CD8-positive, alpha-beta memory T cell (primary cell): ENCODE measurements at regions not wholly inside any gene's neighbourhood (a gene's known extent, or its start where the extent isn't known, plus 50 kb on each side); places are given as distances from the start of the nearest gene placed in this dataset.

Source experiments
- CTCF ChIA-PET: fragments of 350-600 bp; sonication (Branson Sonifier 250); formaldehyde crosslinking; loops from one replicate; lab custom pipeline; 2021; ENCODE audit warnings: antibody characterized with exemption; lab: Charles Lee
- POLR2A ChIA-PET: fragments of 350-600 bp; sonication (Branson Sonifier 250); formaldehyde crosslinking; loops from one replicate; lab custom pipeline; 2021; ENCODE audit warnings: antibody characterized with exemption; lab: Charles Lee
- DNase-seq, 5 donors: peaks; one replicate each; pipeline versions ENCODE4 v3.0.0 to v3.0.0-alpha.2; 2020 to 2022; ENCODE audit warnings: mixed read lengths in 1 of 5
- H3K27ac ChIP-seq: one replicate; pipeline ENCODE4 v1.7.0; 2013; ENCODE audit warnings: low read depth, mild to moderate bottlenecking, low read length, moderate library complexity
- H3K27me3 ChIP-seq: 2 replicates; pipeline ENCODE4 v1.7.0; 2013; ENCODE audit warnings: low read length, mild to moderate bottlenecking; ENCODE audit not compliant: insufficient read depth, poor library complexity, severe bottlenecking
- H3K36me3 ChIP-seq: 2 replicates; pipeline ENCODE4 v1.7.0; 2013; ENCODE audit warnings: mild to moderate bottlenecking, low read length, moderate library complexity; ENCODE audit not compliant: insufficient read depth
- H3K4me1 ChIP-seq: 2 replicates; pipeline ENCODE4 v1.7.0; 2013; ENCODE audit warnings: mild to moderate bottlenecking, low read length, moderate library complexity; ENCODE audit not compliant: insufficient read depth
- H3K4me3 ChIP-seq: 2 replicates; pipeline ENCODE4 v1.7.0; 2013; ENCODE audit warnings: mild to moderate bottlenecking, low read length
- H3K9me3 ChIP-seq: 2 replicates; pipeline ENCODE4 v1.7.0; 2013; ENCODE audit warnings: mild to moderate bottlenecking, low read length
- H3K27ac Mint-ChIP-seq, 8 donors: one replicate each; pipeline ENCODE4 v1.8.0; 2020 to 2021; ENCODE audit warnings: mixed read lengths in 8 of 8, mild to moderate bottlenecking in 6 of 8, inconsistent platforms in 3 of 8, moderate library complexity in 3 of 8
- H3K27me3 Mint-ChIP-seq, 2 donors: one replicate each; pipeline ENCODE4 v1.8.0; 2020 to 2021; ENCODE audit warnings: mixed read lengths in 2 of 2, mild to moderate bottlenecking in 1 of 2, moderate library complexity in 1 of 2
- H3K36me3 Mint-ChIP-seq, 3 donors: one replicate each; pipeline ENCODE4 v1.8.0; 2020 to 2021; ENCODE audit warnings: mixed read lengths in 3 of 3, inconsistent platforms in 1 of 3, mild to moderate bottlenecking in 1 of 3
- H3K4me1 Mint-ChIP-seq, 3 donors: one replicate each; pipeline ENCODE4 v1.8.0; 2020 to 2021; ENCODE audit warnings: mixed read lengths in 3 of 3, inconsistent platforms in 1 of 3, mild to moderate bottlenecking in 1 of 3
- H3K4me3 Mint-ChIP-seq, 7 donors: one replicate each; pipeline ENCODE4 v1.8.0; 2020 to 2021; ENCODE audit warnings: mixed read lengths in 7 of 7, mild to moderate bottlenecking in 6 of 7, moderate library complexity in 4 of 7, inconsistent platforms in 2 of 7
- H3K9me3 Mint-ChIP-seq, 5 donors: one replicate each; pipeline ENCODE4 v1.8.0; 2020 to 2022; ENCODE audit warnings: mixed read lengths in 5 of 5, mild to moderate bottlenecking in 3 of 5, moderate library complexity in 2 of 5, inconsistent platforms in 1 of 5

DNA sequence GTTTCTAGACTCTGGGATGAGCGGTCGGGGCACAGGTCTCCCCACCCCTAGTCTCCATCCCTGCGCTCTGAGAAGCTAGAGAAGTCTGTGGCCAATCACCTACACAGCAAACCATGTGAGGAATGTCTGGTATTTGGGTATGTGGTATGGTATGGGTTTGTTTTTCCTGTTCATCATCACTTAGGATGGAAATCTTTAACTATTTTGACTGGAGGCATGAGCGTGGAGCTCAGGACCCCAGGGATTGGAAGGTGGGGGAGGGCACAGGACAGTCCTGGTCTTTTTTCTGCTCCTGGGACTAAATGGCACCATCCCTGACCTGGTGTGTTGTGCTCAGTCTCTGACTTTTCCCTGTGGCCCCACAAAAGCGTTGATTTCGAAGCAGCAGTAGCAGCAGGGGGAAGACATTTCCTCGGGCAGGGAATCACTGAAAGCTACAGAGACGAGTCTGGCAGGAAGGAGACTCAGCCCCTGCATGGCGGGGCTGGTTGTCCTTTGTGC lies 191.7 kb upstream of the TPM1 start:
- no peak overlapping the region for H3K27ac ChIP-seq
- H3K4me1 ChIP-seq, result no peaks in the 10 kb centered on the region
- H3K4me3 Mint-ChIP-seq, result no peak overlapping the region
- DNase-seq, result no peak
- H3K4me1 Mint-ChIP-seq, result no peaks in the 10 kb centered on the region
- ChIA-PET CTCF (no interaction called here), POLR2A (no interaction called here)
- H3K36me3 Mint-ChIP-seq, result no peaks in the 10 kb centered on the region
- H3K36me3 ChIP-seq, result no peaks in the 10 kb centered on the region
- no peaks in the 10 kb centered on the region for H3K9me3 Mint-ChIP-seq
- no peak overlapping the region for H3K4me3 ChIP-seq
- H3K9me3 ChIP-seq, result no peaks in the 10 kb centered on the region
- no peak overlapping the region for H3K27ac Mint-ChIP-seq
- no peaks in the 10 kb centered on the region for H3K27me3 ChIP-seq
- H3K27me3 Mint-ChIP-seq, result peaks cover 16 to 34% of the 10 kb centered on the region in 2 donors

- H3K4me3 Mint-ChIP-seq, result no peak overlapping the region
- CTCF ChIA-PET, result no interaction called here
- no peak overlapping the region for H3K4me3 ChIP-seq
Measured at GRCh38 chr15:62853114-62853840, 189.3 kb upstream of the TPM1 start.

GRCh38 chr15:62853841-62854225 lies 188.7 kb upstream of the TPM1 start:
- ChIA-PET CTCF (no interaction called here), POLR2A (no interaction called here)
- Histone ChIP-seq H3K27me3 (peaks cover 7% of the 10 kb centered on the region), H3K9me3 (no peaks in the 10 kb centered on the region), H3K4me3 (no peak overlapping the region), H3K27ac (no peak overlapping the region), H3K4me1 (peaks cover 9% of the 10 kb centered on the region), H3K36me3 (no peaks in the 10 kb centered on the region)
- Mint-ChIP-seq H3K36me3 (no peaks in the 10 kb centered on the region), H3K27ac (no peak overlapping the region), H3K4me3 (no peak overlapping the region), H3K27me3 (peaks cover 4 to 33% of the 10 kb centered on the region in 2 donors), H3K9me3 (no peaks in the 10 kb centered on the region), H3K4me1 (peaks cover 13 to 17% (median 15%) of the 10 kb centered on the region in 3 donors)
- no peak for DNase-seq

More at GRCh38 chr15:62853114-62853840, 189.3 kb upstream of the TPM1 start:
- Mint-ChIP-seq H3K27me3 (peaks cover 8 to 38% of the 10 kb centered on the region in 2 donors), H3K36me3 (no peaks in the 10 kb centered on the region), H3K9me3 (no peaks in the 10 kb centered on the region), H3K4me1 (peaks cover 13 to 15% (median 15%) of the 10 kb centered on the region in 3 donors), H3K27ac (no peak overlapping the region)
- POLR2A ChIA-PET, result no interaction called here
- H3K36me3 ChIP-seq, result no peaks in the 10 kb centered on the region
- H3K27me3 ChIP-seq, result peaks cover 2% of the 10 kb centered on the region
- no peak overlapping the region for H3K27ac ChIP-seq
- DNase-seq, result no peak
- H3K4me1 ChIP-seq, result peaks cover 9% of the 10 kb centered on the region
- no peaks in the 10 kb centered on the region for H3K9me3 ChIP-seq

- Histone ChIP-seq H3K9me3 (no peaks in the 10 kb centered on the region), H3K4me3 (no peak overlapping the region), H3K4me1 (peaks cover 9% of the 10 kb centered on the region), H3K36me3 (no peaks in the 10 kb centered on the region), H3K27me3 (peaks cover 7% of the 10 kb centered on the region), H3K27ac (no peak overlapping the region)
- ChIA-PET POLR2A (no interaction called here), CTCF (no interaction called here)
- Mint-ChIP-seq H3K36me3 (no peaks in the 10 kb centered on the region), H3K9me3 (peaks cover 0 to 1% (median 0%) of the 10 kb centered on the region in 5 donors), H3K4me1 (peaks cover 13 to 17% (median 15%) of the 10 kb centered on the region in 3 donors), H3K4me3 (no peak overlapping the region), H3K27me3 (peaks cover 3 to 37% of the 10 kb centered on the region in 2 donors), H3K27ac (no peak overlapping the region)
- DNase-seq, result no peak
Measured at GRCh38 chr15:62854420-62855084, 188.0 kb upstream of the TPM1 start.

- Mint-ChIP-seq H3K4me3 (no peak overlapping the region), H3K27me3 (peaks cover 5 to 42% of the 10 kb centered on the region in 2 donors), H3K27ac (no peak overlapping the region), H3K36me3 (no peaks in the 10 kb centered on the region), H3K4me1 (peaks cover 13 to 17% (median 15%) of the 10 kb centered on the region in 3 donors), H3K9me3 (peaks cover 0 to 4% (median 2%) of the 10 kb centered on the region in 5 donors)
- CTCF ChIA-PET, result no interaction called here
- Histone ChIP-seq H3K4me1 (peaks cover 9% of the 10 kb centered on the region), H3K9me3 (no peaks in the 10 kb centered on the region), H3K27me3 (peaks cover 7% of the 10 kb centered on the region), H3K27ac (no peak overlapping the region), H3K36me3 (no peaks in the 10 kb centered on the region), H3K4me3 (no peak overlapping the region)
- DNase-seq, result no peak
- POLR2A ChIA-PET, result no interaction called here
Measured at GRCh38 chr15:62855085-62855476, 187.5 kb upstream of the TPM1 start.

- POLR2A ChIA-PET, result no interaction called here
- Histone ChIP-seq H3K27me3 (peaks cover 7% of the 10 kb centered on the region), H3K36me3 (no peaks in the 10 kb centered on the region)
Measured at GRCh38 chr15:62856466-62857246, 185.9 kb upstream of the TPM1 start.

DNA sequence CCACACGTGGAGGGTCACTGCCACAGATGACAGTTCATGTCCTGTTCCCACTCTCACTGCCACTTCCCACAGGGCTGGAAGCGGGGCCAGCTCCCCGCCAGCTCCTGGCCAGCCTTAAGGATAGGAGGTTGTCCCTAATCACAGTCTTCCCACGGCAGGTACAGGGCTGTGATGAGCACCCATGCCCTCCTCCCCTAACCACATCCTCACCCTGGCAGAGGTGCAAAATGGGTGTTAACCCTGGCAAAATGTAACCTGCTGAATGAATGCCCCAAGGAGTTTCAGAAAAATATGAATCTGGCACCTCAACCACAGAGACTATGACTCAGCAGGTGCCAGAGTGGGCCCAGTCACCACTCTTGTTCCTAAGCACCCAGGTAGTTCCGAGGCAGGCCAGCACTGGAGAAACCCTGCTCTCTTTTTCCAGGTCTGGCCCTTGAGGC lies 185.1 kb upstream of the TPM1 start:
- Mint-ChIP-seq H3K27ac (peak overlapping the region in 4 of 8 donors; percentile 7 to 56 (median 32)), H3K4me1 (peaks cover 13 to 17% (median 15%) of the 10 kb centered on the region in 3 donors), H3K27me3 (peaks cover 11 to 56% of the 10 kb centered on the region in 2 donors), H3K9me3 (peaks cover 0 to 5% (median 2%) of the 10 kb centered on the region in 5 donors), H3K36me3 (peaks cover 0 to 5% (median 0%) of the 10 kb centered on the region in 3 donors), H3K4me3 (peak overlapping the region in 5 of 7 donors; percentile 10 to 48 (median 38))
- ChIA-PET POLR2A (no interaction called here), CTCF (no interaction called here)
- H3K27ac ChIP-seq, result no peak overlapping the region
- DNase-seq, result peak in 2 of 5 donors; percentile 6 to 28
- H3K4me1 ChIP-seq, result peaks cover 9% of the 10 kb centered on the region
- peaks cover 7% of the 10 kb centered on the region for H3K27me3 ChIP-seq
- H3K36me3 ChIP-seq, result no peaks in the 10 kb centered on the region
- H3K4me3 ChIP-seq, result no peak overlapping the region
- no peaks in the 10 kb centered on the region for H3K9me3 ChIP-seq

More at GRCh38 chr15:62856466-62857246, 185.9 kb upstream of the TPM1 start:
- H3K4me3 ChIP-seq, result no peak overlapping the region
- CTCF ChIA-PET, result no interaction called here
- no peaks in the 10 kb centered on the region for H3K9me3 ChIP-seq
- H3K4me1 ChIP-seq, result peaks cover 9% of the 10 kb centered on the region
- no peak overlapping the region for H3K27ac ChIP-seq
- Mint-ChIP-seq H3K4me3 (peak overlapping the region in 3 of 7 donors; percentile 13 to 50 (median 38)), H3K36me3 (peaks cover 0 to under 1% (median 0%) of the 10 kb centered on the region in 3 donors), H3K4me1 (peaks cover 13 to 17% (median 15%) of the 10 kb centered on the region in 3 donors), H3K27me3 (peaks cover 11 to 49% of the 10 kb centered on the region in 2 donors), H3K9me3 (peaks cover 0 to 5% (median 2%) of the 10 kb centered on the region in 5 donors), H3K27ac (peak overlapping the region in 2 of 8 donors; percentile 7 to 22)
- DNase-seq, result no peak
